CD4-positive, alpha-beta T cell (primary cell): ENCODE measurements at regions not wholly inside any gene's neighbourhood (a gene's known extent, or its start where the extent isn't known, plus 50 kb on each side); places are given as distances from the start of the nearest gene placed in this dataset.

Experiments used
- ATAC-seq: fragments of 200-7000 bp; cut with Tn5 transposase; one replicate; pipeline ENCODE4 v1.10.0; 2022; ENCODE audit warnings: mild to moderate bottlenecking; ENCODE audit not compliant: poor library complexity
- CTCF ChIA-PET: fragments of 350-600 bp; sonication (Branson Sonifier 250); formaldehyde crosslinking; loops from one replicate; lab custom pipeline; 2021; ENCODE audit warnings: antibody characterized with exemption, inconsistent platforms; lab: Charles Lee
- POLR2A ChIA-PET: fragments of 350-600 bp; sonication (Branson Sonifier 250); formaldehyde crosslinking; loops from one replicate; lab custom pipeline; 2021; ENCODE audit warnings: antibody characterized with exemption, inconsistent platforms; lab: Charles Lee
- DNase-seq, 14 experiments: peaks; one replicate each; pipeline ENCODE4 v3.0.0-alpha.2; 2013 to 2020; ENCODE audit warnings: mixed read lengths in 2 of 14
- H3K27ac ChIP-seq, 2 donors: one replicate each; pipeline versions ENCODE4 v1.5.1 to v1.7.0; 2013; ENCODE audit warnings: low read length in 2 of 2, low read depth in 1 of 2, mild to moderate bottlenecking in 1 of 2
- H3K27me3 ChIP-seq, 2 experiments: 1 replicate in 1 of 2; 2 replicates in 1 of 2; pipeline versions ENCODE4 v1.6.1 to v1.7.0; 2013; ENCODE audit warnings: low read length in 2 of 2, control low read depth in 1 of 2, mild to moderate bottlenecking in 1 of 2, moderate library complexity in 1 of 2; ENCODE audit not compliant: insufficient read depth in 2 of 2, control insufficient read depth in 1 of 2
- H3K36me3 ChIP-seq: one replicate; pipeline ENCODE4 v1.6.1; 2013; ENCODE audit warnings: low read length, control low read depth; ENCODE audit not compliant: insufficient read depth
- H3K4me1 ChIP-seq: one replicate; pipeline ENCODE4 v1.6.1; 2013; ENCODE audit warnings: low read length, control low read depth; ENCODE audit not compliant: insufficient read depth
- H3K4me3 ChIP-seq: one replicate; pipeline ENCODE4 v1.5.1; 2013; ENCODE audit warnings: mild to moderate bottlenecking, low read length, moderate library complexity
- H3K9me3 ChIP-seq, 2 experiments: 1 replicate in 1 of 2; 2 replicates in 1 of 2; pipeline versions ENCODE4 v1.6.1 to v1.7.0; 2013; ENCODE audit warnings: low read length in 2 of 2, mild to moderate bottlenecking in 2 of 2, control low read depth in 1 of 2, moderate library complexity in 1 of 2; ENCODE audit not compliant: control insufficient read depth in 1 of 2, insufficient read depth in 1 of 2
- H3K27ac Mint-ChIP-seq: one replicate; pipeline ENCODE4 v1.8.0; 2020; ENCODE audit warnings: mixed read lengths
- H3K27me3 Mint-ChIP-seq: one replicate; pipeline ENCODE4 v1.8.0; 2021; ENCODE audit warnings: mixed read lengths
- H3K36me3 Mint-ChIP-seq: one replicate; pipeline ENCODE4 v1.8.0; 2021; ENCODE audit warnings: low read depth, mixed read lengths
- H3K4me1 Mint-ChIP-seq: one replicate; pipeline ENCODE4 v1.8.0; 2021; ENCODE audit warnings: low read depth, mixed read lengths
- H3K4me3 Mint-ChIP-seq: one replicate; pipeline ENCODE4 v1.8.0; 2020; ENCODE audit warnings: mild to moderate bottlenecking, mixed read lengths
- H3K9me3 Mint-ChIP-seq: one replicate; pipeline ENCODE4 v1.8.0; 2020; ENCODE audit warnings: mixed read lengths
- CTCF ChIP-seq: fragments of 200-600 bp; IDR thresholded peaks from one replicate; pipeline ENCODE4 v1.8.0; 2022; ENCODE audit warnings: antibody characterized with exemption, mild to moderate bottlenecking
- intact Hi-C, 2 experiments: fragments of 100-400 bp; cut with DNase I in 1 of 2; cut with micrococcal nuclease in 1 of 2; formaldehyde crosslinking; loops; one replicate each; pipeline versions ENCODE4 v1.15.1 to v1.9.0; 2023 to 2025; cut with DNase I, micrococcal nuclease

- POLR2A ChIA-PET = no interaction called here
- Mint-ChIP-seq H3K36me3 (no peaks in the 10 kb centered on the region), H3K27ac (no peak overlapping the region), H3K27me3 (peaks cover 4% of the 10 kb centered on the region), H3K4me1 (no peaks in the 10 kb centered on the region), H3K9me3 (peaks cover 2% of the 10 kb centered on the region), H3K4me3 (no peak overlapping the region)
- CTCF ChIA-PET = no interaction called here
- intact Hi-C loops = no loop called here
- H3K4me1 ChIP-seq = no peaks in the 10 kb centered on the region
- no peak for TF ChIP-seq CTCF
- no peaks in the 10 kb centered on the region for H3K36me3 ChIP-seq
- ATAC-seq (no peak), DNase-seq (peak in 1 of 14 experiments; percentile 12)
- no peak overlapping the region for H3K27ac ChIP-seq
- H3K27me3 ChIP-seq = peaks cover 5 to 12% of the 10 kb centered on the region in 2 experiments
- H3K4me3 ChIP-seq = no peak overlapping the region
- H3K9me3 ChIP-seq = peaks cover 6 to 51% of the 10 kb centered on the region in 2 experiments
Measured at GRCh38 chr1:4004635-4005430, 104.8 kb upstream of the C1orf174 start.

GRCh38 chr1:4005431-4005830 is 105.4 kb upstream of the C1orf174 start:
- POLR2A ChIA-PET = no interaction called here
- Mint-ChIP-seq H3K9me3 (peaks cover 2% of the 10 kb centered on the region), H3K27me3 (peaks cover 4% of the 10 kb centered on the region), H3K4me3 (no peak overlapping the region), H3K36me3 (no peaks in the 10 kb centered on the region), H3K4me1 (no peaks in the 10 kb centered on the region), H3K27ac (no peak overlapping the region)
- no peak overlapping the region for H3K4me3 ChIP-seq
- no peaks in the 10 kb centered on the region for H3K36me3 ChIP-seq
- TF ChIP-seq CTCF = no peak
- no peak for ATAC-seq
- CTCF ChIA-PET = no interaction called here
- H3K4me1 ChIP-seq = no peaks in the 10 kb centered on the region
- H3K27me3 ChIP-seq = peaks cover 5 to 7% of the 10 kb centered on the region in 2 experiments
- H3K9me3 ChIP-seq = peaks cover 6 to 45% of the 10 kb centered on the region in 2 experiments
- peak in 1 of 14 experiments; percentile 11 for DNase-seq
- H3K27ac ChIP-seq = no peak overlapping the region
- intact Hi-C loops = no loop called here

GRCh38 chr1:4006676-4007374 is 106.8 kb upstream of the C1orf174 start:
- Mint-ChIP-seq H3K27me3 (peaks cover 4% of the 10 kb centered on the region), H3K4me1 (no peaks in the 10 kb centered on the region), H3K9me3 (peaks cover 2% of the 10 kb centered on the region), H3K27ac (no peak overlapping the region), H3K36me3 (no peaks in the 10 kb centered on the region), H3K4me3 (no peak overlapping the region)
- no peak for TF ChIP-seq CTCF
- peaks cover 3 to 5% of the 10 kb centered on the region in 2 experiments for H3K27me3 ChIP-seq
- DNase-seq (peak in 1 of 14 experiments; percentile 16), ATAC-seq (no peak)
- no peaks in the 10 kb centered on the region for H3K4me1 ChIP-seq
- no peaks in the 10 kb centered on the region for H3K36me3 ChIP-seq
- peaks cover 6 to 45% of the 10 kb centered on the region in 2 experiments for H3K9me3 ChIP-seq
- no peak overlapping the region for H3K4me3 ChIP-seq
- POLR2A ChIA-PET = no interaction called here
- H3K27ac ChIP-seq = no peak overlapping the region
- CTCF ChIA-PET = no interaction called here
- intact Hi-C loops = no loop called here
